ENCODE measurements at regions not wholly inside any gene's neighbourhood (a gene's known extent, or its start where the extent isn't known, plus 50 kb on each side); places are given as distances from the start of the nearest gene placed in this dataset.
A peak's percentile ranks its signal among the peaks of the same experiment; 100 is the strongest.

- TF ChIP-seq ZBED4 (CRISPR knock-in tag; IDR thresholded peaks at IDR 0.05; ENCODE audit: borderline replicate concordance) (no peak), RFX5 (IDR thresholded peaks at IDR 0.05; ENCODE audit: low read depth, low read length) (no peak), ARID5B (CRISPR knock-in tag; IDR thresholded peaks at IDR 0.05) (no peak), ZNF740 (CRISPR knock-in tag; IDR thresholded peaks at IDR 0.05) (no peak), ETV5 (CRISPR knock-in tag; IDR thresholded peaks at IDR 0.05; ENCODE audit: borderline replicate concordance) (no peak), CREB1 (IDR thresholded peaks at IDR 0.05) (no peak), CREB1 (CRISPR knock-in tag; IDR thresholded peaks at IDR 0.05) (no peak), E2F5 (CRISPR knock-in tag; conservative IDR thresholded peaks at IDR 0.05) (no peak), CTCF (CRISPR knock-in tag; IDR thresholded peaks at IDR 0.05) (peak; percentile 24; the same call in 1 of the 2 replicates), CHD4 (IDR thresholded peaks at IDR 0.05; ENCODE audit: borderline replicate concordance, low read length) (no peak), GFI1 (CRISPR knock-in tag; IDR thresholded peaks at IDR 0.05; ENCODE audit: borderline replicate concordance) (no peak), ZNF746 (CRISPR knock-in tag; IDR thresholded peaks at IDR 0.05) (no peak), PPARG (CRISPR knock-in tag; conservative IDR thresholded peaks at IDR 0.05) (no peak), FOXJ3 (CRISPR knock-in tag; IDR thresholded peaks at IDR 0.05; ENCODE audit: borderline replicate concordance) (no peak), SIN3B (IDR thresholded peaks at IDR 0.05; ENCODE audit: low read length) (no peak)
Measured at GRCh38 chr1:31517301-31517700, 59.0 kb upstream of the TINAGL1 start.

Data from HepG2 (cell line).